Esophagus mucosa (tissue), 1 donor: ENCODE measurements at regions not wholly inside any gene's neighbourhood (a gene's known extent, or its start where the extent isn't known, plus 50 kb on each side); places are given as distances from the start of the nearest gene placed in this dataset.
"Not testable (repeated sequence)": the region's sequence is repeated elsewhere in the genome, so short reads cannot be mapped to it uniquely, and the experiment has no call there.

Source experiments
- ATAC-seq: fragments of 200-7000 bp; cut with Tn5 transposase; one replicate; pipeline ENCODE4 v1.9.1; 2020
- donor health status: DM: yes; HTN: yes; CAD: no.

- not testable (repeated sequence) for ATAC-seq
These were observed 301.5 kb upstream of the CLEC14A start for GRCh38 chr14:38557391-38557790.

GRCh38 chr14:38556252-38556651 is 300.4 kb upstream of the CLEC14A start:
- no peak for ATAC-seq

DNA sequence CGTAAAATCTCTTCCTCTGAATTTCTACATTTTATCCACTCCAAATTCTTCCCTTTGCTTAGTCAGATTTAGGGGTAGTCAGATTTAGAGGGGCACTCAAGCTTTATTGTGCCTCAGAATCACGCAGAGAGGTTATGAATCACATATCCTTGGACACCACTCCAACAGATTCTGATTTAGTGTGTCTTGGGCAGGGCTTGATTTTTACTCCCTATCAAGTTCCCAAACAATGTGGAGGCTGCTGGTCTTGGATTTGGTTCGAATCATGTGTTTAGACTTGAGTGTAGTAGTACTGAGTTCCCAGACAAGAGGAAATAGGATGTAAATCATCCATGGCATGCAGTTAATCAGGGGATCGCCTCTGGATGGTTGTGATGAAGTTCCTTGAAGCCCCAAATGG is 298.1 kb upstream of the CLEC14A start:
- ATAC-seq: no peak

GRCh38 chr14:38553586-38553985 is 297.7 kb upstream of the CLEC14A start:
- no peak for ATAC-seq

- no peak for ATAC-seq
These were observed 293.7 kb upstream of the CLEC14A start for GRCh38 chr14:38549564-38549963.

DNA sequence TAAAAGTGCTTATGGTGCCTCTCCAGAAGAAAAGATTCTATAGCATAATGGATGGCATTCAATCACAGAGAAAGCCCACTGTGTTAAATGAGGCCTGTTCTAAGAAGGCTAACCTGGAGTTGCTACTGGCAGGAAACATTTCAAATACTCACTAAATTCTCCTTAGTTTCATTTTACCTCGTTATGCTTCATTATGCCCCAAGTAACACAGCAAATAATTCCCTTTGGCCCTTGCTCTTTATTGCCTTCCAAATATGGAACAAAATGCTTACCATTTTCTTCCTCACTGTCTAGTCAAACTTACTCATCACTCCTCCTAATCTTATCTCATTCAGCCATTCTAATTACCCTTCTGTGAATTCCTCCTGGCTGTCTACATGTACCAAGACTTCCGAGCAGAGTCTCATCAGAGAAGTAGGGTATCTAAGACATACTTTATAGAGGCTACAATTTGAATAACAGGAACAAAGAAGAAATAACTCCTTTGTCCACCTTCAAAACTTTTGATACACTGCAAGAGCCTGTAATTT is 292.1 kb upstream of the CLEC14A start:
- ATAC-seq: no peak

- no peak for ATAC-seq
These were observed 291.1 kb upstream of the CLEC14A start for GRCh38 chr14:38546932-38547551.

DNA sequence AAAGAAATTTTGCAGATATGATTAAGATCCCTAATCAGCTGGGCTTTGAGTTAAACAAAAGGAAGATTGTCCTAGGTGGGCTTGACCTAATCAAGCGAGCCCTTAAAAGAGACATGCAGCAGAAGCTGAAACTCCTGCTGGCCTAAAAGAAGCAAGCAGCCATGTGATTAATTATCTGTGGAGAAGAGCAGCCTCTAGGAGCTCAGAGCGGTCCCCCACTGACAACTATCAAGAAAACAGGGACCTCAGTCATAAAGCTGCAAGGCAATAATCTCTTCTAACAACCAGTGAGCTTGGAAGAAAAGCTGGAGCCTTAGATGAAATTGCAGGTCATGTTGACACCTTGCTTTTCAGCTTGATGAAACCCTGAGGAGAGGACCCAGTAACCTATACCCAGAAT is 288.9 kb upstream of the CLEC14A start:
- no peak for ATAC-seq

- ATAC-seq: not testable (repeated sequence)
These were observed 288.0 kb upstream of the CLEC14A start for GRCh38 chr14:38543851-38544250.

GRCh38 chr14:38538053-38538452 is 282.2 kb upstream of the CLEC14A start:
- ATAC-seq: not testable (repeated sequence)

GRCh38 chr14:38536376-38537038 is 280.6 kb upstream of the CLEC14A start:
- no peak for ATAC-seq

DNA sequence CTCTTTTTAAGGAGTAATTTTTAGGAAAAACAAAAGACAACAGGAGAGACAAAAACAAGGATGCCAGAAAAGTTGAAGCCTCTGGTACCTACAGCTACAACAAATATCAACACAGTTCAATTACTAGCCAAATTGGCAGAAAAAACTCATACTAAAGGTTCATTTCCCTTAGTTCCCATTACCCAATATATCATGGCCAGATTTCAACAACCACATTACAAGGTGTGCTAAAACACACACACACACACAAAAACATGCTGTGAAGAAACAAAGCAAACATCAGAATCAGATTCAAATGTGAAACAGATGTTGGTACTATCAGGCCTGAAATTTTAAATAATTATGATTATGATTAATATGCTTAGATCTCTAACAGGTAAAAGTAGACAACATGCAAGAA is 272.7 kb upstream of the CLEC14A start:
- no peak for ATAC-seq

- no peak for ATAC-seq
These were observed 271.6 kb upstream of the CLEC14A start for GRCh38 chr14:38527502-38527878.

GRCh38 chr14:38526826-38527501 is 271.1 kb upstream of the CLEC14A start:
- ATAC-seq: no peak

DNA sequence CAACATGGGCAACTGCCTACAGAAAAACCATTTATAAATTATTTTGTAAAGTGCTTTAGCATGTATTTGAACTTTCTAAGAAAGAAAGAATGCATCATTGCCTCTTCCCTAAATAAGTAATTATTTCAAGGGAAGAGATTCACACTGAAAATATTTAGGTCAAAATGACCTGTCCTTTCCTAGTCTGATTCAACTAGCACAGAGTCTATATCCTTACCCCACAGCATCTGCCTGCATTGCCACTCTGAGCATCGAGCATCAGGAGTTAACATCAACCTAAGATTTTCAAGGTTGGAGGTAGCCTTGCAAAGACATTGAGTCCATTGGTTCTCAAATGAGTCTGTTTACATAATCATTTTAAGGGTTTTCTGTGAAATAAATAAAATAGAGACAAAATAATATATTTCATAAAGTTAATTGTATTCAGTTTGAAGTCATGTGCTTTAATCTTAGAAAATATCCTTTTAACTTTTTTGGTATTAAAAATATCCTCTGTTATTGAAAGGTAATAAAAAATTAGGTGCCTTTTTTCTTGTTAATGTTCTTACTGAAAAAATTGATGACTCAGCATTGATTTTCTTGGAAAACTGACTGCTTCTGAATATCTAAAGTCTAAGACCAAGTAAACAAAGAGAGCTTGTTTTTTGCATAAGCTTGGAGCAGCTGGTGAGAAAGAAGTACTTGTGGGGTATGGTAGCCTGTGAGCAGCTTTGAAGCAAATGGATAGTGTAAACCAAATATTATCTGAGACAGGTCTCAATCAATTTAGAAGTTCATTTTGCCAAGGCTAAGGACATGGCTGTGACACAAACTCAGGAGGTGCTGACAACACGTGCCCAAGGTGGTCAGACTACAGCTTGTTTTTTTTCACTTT is 269.0 kb upstream of the CLEC14A start:
- no peak for ATAC-seq

DNA sequence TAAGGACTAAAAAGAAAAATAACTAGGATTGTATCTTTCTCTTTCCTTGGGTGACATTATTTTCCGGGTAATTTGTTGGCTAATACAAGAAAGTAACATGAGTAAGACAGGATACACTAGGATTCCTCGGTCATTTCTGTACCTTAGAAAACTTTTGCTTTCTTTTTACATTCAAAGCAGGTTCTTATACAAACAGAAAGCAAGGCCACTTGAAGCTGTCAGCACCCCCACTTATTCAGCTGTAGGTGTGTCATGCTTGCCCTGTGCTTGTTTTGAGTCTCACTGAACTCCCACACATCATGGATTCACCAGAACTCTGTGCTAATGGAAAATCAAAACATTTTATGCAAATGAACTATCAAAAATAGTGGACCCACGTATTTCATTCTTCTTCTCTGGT is 266.8 kb upstream of the CLEC14A start:
- ATAC-seq: no peak

DNA sequence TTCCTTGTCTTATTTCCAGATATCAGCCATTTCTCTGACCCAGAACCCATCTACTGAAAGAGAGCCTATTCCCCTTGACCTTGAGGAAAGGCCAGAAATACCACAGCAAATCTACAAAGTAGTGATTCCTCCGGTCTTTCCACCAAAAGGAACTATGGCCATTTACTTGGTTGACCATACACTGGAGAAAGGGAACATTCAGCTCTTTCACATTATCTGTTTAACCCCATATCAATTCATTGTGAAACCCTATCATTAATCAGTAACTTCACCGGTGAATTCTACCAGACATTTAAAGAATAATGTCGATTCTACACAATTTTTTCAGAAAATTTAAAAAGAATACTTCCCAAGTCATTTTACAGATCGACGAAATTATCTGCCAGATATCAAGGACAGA is 265.7 kb upstream of the CLEC14A start:
- no peak for ATAC-seq

DNA sequence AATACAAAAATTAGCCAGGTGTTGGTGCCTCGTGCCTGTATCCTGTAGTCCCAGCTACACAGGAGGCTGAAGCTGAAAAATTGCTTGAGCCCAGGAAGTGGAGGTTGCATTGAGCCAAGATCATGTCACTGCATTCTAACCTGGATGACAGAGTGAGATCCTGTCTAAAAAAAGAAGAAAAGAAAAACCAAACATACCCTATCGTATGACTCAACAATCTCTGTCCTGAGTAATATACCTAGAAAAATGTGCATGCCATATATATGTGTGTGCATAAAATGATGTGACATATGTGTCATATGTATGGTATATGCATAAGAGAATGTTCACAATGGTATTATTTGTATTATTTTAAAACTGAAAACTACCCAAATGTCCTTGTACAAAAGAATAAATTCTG is 261.5 kb upstream of the CLEC14A start:
- no peak for ATAC-seq

- no peak for ATAC-seq
These were observed 256.3 kb upstream of the CLEC14A start for GRCh38 chr14:38512236-38512635.

- ATAC-seq: no peak
These were observed 251.4 kb upstream of the CLEC14A start for GRCh38 chr14:38507299-38507698.

- ATAC-seq: no peak
These were observed 250.0 kb upstream of the CLEC14A start for GRCh38 chr14:38505973-38506249.

- ATAC-seq: no peak
These were observed 249.5 kb upstream of the CLEC14A start for GRCh38 chr14:38505221-38505972.
